ENCODE measurements at regions not wholly inside any gene's neighbourhood (a gene's known extent, or its start where the extent isn't known, plus 50 kb on each side); places are given as distances from the start of the nearest gene placed in this dataset.

DNA sequence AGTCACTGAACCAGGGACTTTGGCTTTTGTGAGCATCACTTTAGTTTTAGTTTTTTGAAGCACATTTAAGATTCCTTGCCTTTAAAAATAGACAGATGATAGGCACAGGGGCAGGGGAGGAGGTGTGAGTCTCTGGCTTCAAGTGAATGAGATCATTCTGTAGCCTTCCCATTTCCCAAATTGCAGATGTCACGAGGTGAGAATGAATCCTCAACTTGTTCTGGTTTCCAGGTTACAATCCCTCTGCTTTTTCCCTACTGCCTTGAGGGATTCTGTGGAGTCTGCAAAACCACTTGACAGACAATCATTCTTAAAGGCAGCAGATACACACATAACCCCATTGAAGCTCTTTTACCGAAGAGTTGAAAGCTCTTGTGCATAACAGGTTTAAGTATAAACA, 332.4 kb downstream of the DMAC1 start:
- no peak overlapping the region for H3K4me3 ChIP-seq (ENCODE audit: low read length)
- Mint-ChIP-seq H3K27ac (no peak overlapping the region), H3K4me3 (no peak overlapping the region), H3K4me1 (no peaks in the 10 kb centered on the region), H3K27me3 (ENCODE audit: insufficient read depth) (peaks cover 22% of the 10 kb centered on the region), H3K36me3 (ENCODE audit: low read depth) (no peaks in the 10 kb centered on the region), H3K9me3 (no peaks in the 10 kb centered on the region)
- WGBS, 2 experiments (ENCODE audit: insufficient coverage in 1 of 2, insufficient read length in 1 of 2): 84 to 100% methylated on average over 1 to 2 of the region's 2 CpGs
- H3K27me3 ChIP-seq (ENCODE audit: control insufficient read depth, insufficient read depth, low read length, poor library complexity, severe bottlenecking): peaks cover 16% of the 10 kb centered on the region
- no peaks in the 10 kb centered on the region for H3K9me3 ChIP-seq (ENCODE audit: control insufficient read depth, low read length)
- no peaks in the 10 kb centered on the region for H3K36me3 ChIP-seq (ENCODE audit: control insufficient read depth, insufficient read depth, low read length)
- no peak overlapping the region for H3K27ac ChIP-seq (ENCODE audit: low read depth, low read length)
- no peaks in the 10 kb centered on the region for H3K4me1 ChIP-seq (ENCODE audit: control insufficient read depth, insufficient read depth, low read length)
- no peak for DNase-seq
- TF ChIP-seq, protein P1, sequence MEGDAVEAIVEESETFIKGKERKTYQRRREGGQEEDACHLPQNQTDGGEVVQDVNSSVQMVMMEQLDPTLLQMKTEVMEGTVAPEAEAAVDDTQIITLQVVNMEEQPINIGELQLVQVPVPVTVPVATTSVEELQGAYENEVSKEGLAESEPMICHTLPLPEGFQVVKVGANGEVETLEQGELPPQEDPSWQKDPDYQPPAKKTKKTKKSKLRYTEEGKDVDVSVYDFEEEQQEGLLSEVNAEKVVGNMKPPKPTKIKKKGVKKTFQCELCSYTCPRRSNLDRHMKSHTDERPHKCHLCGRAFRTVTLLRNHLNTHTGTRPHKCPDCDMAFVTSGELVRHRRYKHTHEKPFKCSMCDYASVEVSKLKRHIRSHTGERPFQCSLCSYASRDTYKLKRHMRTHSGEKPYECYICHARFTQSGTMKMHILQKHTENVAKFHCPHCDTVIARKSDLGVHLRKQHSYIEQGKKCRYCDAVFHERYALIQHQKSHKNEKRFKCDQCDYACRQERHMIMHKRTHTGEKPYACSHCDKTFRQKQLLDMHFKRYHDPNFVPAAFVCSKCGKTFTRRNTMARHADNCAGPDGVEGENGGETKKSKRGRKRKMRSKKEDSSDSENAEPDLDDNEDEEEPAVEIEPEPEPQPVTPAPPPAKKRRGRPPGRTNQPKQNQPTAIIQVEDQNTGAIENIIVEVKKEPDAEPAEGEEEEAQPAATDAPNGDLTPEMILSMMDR (conservative IDR thresholded peaks at IDR 0.05): no peak
- no peak overlapping the region for H3K9ac ChIP-seq (ENCODE audit: extremely low read depth, low read length, poor library complexity, severe bottlenecking)

DNA sequence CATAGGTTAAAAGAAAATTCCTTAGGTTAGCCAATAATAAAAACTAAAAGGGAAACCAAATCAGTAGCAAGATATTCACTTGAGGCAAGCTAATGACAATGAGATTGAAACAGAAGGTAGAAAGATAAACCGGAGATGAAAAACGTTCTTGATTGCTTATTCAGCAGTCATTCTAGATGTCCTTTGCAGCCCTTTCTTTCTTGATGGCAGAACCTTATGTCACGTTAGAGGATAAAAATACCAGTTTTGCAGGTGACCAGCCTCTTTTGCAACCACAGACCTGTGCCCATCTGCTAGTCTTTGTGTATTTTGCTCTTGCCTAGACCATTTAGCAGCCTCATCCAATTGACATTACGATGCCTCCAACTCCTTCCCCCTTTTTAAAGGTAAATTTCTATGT, 337.8 kb downstream of the DMAC1 start:
- H3K4me1 ChIP-seq (ENCODE audit: control insufficient read depth, insufficient read depth, low read length): no peaks in the 10 kb centered on the region
- no peak overlapping the region for H3K27ac ChIP-seq (ENCODE audit: low read depth, low read length)
- no peak overlapping the region for H3K4me3 ChIP-seq (ENCODE audit: low read length)
- TF ChIP-seq, protein P1 (conservative IDR thresholded peaks at IDR 0.05): no peak
- H3K27me3 Mint-ChIP-seq (ENCODE audit: insufficient read depth): peaks cover 10% of the 10 kb centered on the region
- H3K27ac Mint-ChIP-seq: no peak overlapping the region
- H3K36me3 ChIP-seq (ENCODE audit: control insufficient read depth, insufficient read depth, low read length): no peaks in the 10 kb centered on the region
- peaks cover 11% of the 10 kb centered on the region for H3K4me1 Mint-ChIP-seq
- H3K36me3 Mint-ChIP-seq (ENCODE audit: low read depth): no peaks in the 10 kb centered on the region
- H3K9ac ChIP-seq (ENCODE audit: extremely low read depth, low read length, poor library complexity, severe bottlenecking): no peak overlapping the region
- peaks cover 16% of the 10 kb centered on the region for H3K27me3 ChIP-seq (ENCODE audit: control insufficient read depth, insufficient read depth, low read length, poor library complexity, severe bottlenecking)
- no peak for DNase-seq
- no peaks in the 10 kb centered on the region for H3K9me3 Mint-ChIP-seq
- H3K9me3 ChIP-seq (ENCODE audit: control insufficient read depth, low read length): no peaks in the 10 kb centered on the region
- WGBS, 2 experiments (ENCODE audit: insufficient coverage in 1 of 2, insufficient read length in 1 of 2): 87 to 93% methylated on average over 3 to 4 of the region's 4 CpGs
- H3K4me3 Mint-ChIP-seq: no peak overlapping the region

DNA sequence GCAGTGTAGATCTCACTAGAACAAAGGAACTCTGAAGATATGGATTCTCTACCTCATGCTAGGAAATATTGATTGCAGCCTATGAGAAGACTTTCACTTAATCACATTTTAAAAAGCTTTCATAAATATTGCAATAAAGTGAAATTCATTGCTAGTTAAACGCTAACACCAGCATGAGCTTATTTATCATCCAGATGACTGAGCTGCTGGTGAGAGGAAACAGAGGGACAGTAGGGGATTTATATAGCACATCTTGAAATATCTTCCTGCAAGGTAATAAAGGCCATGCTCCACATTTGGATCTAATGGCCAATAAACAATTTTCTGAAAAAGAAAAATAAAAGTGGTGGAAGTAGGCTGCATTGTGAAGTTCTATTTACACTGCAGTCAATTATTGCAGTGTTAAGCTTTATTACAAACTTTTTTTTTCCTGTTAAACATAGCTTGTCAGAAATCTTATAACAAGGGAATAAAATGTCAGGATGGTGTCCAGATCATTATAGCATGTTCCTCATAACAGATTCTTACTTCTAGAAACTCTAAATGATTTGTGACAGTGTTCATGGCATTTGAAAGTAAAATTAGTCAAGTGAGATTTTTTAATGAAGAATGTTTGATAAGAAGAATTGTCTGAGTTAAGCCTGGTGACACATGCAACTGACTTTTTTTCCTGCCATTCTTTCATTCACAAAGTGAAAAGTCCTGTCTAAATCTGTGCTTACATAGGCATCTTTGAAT, 342.6 kb downstream of the DMAC1 start:
- Mint-ChIP-seq H3K9me3 (no peaks in the 10 kb centered on the region), H3K4me3 (no peak overlapping the region), H3K36me3 (ENCODE audit: low read depth) (no peaks in the 10 kb centered on the region), H3K4me1 (peaks cover 21% of the 10 kb centered on the region), H3K27me3 (ENCODE audit: insufficient read depth) (no peaks in the 10 kb centered on the region), H3K27ac (no peak overlapping the region)
- Histone ChIP-seq H3K9me3 (ENCODE audit: control insufficient read depth, low read length) (no peaks in the 10 kb centered on the region), H3K27ac (ENCODE audit: low read depth, low read length) (no peak overlapping the region), H3K4me3 (ENCODE audit: low read length) (no peak overlapping the region), H3K9ac (ENCODE audit: extremely low read depth, low read length, poor library complexity, severe bottlenecking) (no peak overlapping the region), H3K27me3 (ENCODE audit: control insufficient read depth, insufficient read depth, low read length, poor library complexity, severe bottlenecking) (no peaks in the 10 kb centered on the region), H3K36me3 (ENCODE audit: control insufficient read depth, insufficient read depth, low read length) (no peaks in the 10 kb centered on the region), H3K4me1 (ENCODE audit: control insufficient read depth, insufficient read depth, low read length) (peaks cover 4% of the 10 kb centered on the region)
- no peak for DNase-seq
- WGBS, 2 experiments (ENCODE audit: insufficient coverage in 1 of 2, insufficient read length in 1 of 2): 89 to 100% methylated on average over 1 of the region's 1 CpG
- TF ChIP-seq, protein P1 (conservative IDR thresholded peaks at IDR 0.05): no peak
